NCI-H2196 treated with DMSO at 0.1 percent for 48 hours (cell line): ENCODE measurements at regions not wholly inside any gene's neighbourhood (a gene's known extent, or its start where the extent isn't known, plus 50 kb on each side); places are given as distances from the start of the nearest gene placed in this dataset.
"Not testable (repeated sequence)": the region's sequence is repeated elsewhere in the genome, so short reads cannot be mapped to it uniquely, and the experiment has no call there.

Source experiments
- DNase-seq: peaks from one replicate; lab custom pipeline; 2025; ENCODE audit not compliant: unreplicated experiment; lab: John Stamatoyannopoulos, UW

- not testable (repeated sequence) for DNase-seq
Measured at GRCh38 chr5:88615767-88616166, 267.2 kb downstream of the MEF2C start.

GRCh38 chr5:88613051-88613450 lies 269.9 kb downstream of the MEF2C start:
- no peak for DNase-seq

DNA sequence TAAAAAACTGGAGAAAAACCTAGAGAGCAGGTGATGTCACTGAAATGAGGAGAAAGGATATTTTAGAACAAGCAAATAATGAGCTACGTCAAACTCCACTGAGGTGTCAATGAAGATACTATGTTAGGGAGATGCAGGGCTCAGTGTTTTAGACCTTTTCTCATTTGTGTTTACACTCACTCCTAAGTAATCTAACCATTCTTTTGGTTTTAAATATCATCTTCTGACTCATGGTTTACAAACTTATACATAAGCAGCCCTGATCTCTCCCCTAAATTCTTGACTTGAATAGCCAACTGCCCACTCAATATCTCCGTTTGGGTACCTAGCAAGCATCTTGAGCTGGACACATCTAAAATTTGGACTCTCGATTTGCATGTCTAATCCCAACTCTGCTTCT lies 272.4 kb downstream of the MEF2C start:
- DNase-seq = no peak

DNA sequence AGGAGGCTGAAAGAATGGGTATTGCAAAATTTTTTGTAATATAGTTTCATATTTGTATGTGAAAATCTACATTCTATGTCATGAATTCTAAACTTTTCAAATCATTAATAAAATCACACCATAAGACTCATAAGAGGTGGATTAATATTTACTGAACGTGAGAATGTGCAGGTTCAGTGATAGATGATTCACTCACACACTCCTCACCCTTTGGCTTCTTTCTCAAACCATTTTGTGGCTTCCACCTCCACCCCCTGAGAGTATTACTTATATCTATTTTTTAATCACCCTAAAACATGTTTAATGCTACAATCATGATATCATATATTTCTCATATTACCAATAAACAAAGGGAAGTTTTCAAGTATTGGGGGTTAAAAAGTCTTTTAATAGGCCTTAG lies 275.5 kb downstream of the MEF2C start:
- no peak for DNase-seq

DNA sequence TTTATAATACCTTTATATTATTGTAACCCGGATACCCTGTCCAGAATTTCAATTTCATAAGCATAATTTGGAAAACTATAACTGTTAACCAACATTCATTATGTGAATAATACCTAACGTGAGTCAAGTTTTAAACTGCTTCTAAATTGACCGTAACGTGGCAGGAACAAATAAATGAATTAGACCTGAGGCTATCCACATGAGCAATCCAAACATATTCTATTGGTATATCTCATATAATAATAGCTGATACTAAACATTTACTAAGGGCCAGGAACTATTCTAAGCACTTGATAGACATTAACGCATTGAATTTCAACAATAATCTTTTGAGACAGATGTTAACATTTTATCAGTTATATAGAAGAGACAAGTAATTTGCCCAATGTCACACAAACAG lies 276.4 kb downstream of the MEF2C start:
- DNase-seq = no peak

DNA sequence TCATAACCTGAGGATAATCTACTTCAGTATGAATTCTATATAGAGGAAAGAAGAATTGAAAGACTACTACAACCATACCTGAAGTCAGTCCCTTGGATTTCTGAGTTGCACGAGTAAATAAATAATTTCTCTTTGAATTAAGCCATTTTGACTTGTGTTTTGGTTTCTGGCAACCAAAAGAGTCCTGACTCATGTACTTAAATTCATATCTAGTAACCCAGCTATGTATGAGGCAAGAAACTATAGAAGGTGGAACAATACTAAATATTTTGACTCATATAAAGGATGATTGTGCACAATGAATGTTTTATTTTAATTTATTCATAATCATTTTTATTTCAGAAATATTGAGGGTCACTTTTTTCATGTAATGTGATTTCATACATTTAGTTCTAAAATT lies 276.8 kb downstream of the MEF2C start:
- DNase-seq = no peak

DNA sequence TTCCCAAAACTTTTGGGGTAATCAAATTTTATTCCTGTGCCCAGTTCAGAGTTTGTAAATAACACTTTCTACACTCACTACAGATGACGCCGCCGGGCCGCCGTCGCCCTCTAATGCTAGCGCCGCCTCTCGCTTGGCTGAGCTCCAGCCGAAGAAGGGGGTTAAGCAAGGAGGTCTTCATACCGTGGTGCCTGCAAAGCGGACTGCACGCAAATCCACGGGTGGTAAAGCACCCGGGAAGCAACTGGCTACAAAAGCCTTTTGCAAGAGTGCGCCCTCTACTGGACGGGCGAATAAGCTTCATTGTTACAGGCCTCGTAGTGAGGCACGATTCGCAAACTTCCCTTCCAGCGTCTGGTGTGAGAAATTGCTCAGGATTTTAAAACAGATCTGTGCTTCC lies 280.4 kb downstream of the MEF2C start:
- no peak for DNase-seq

- DNase-seq = no peak
Measured at GRCh38 chr5:88594441-88594840, 288.5 kb downstream of the MEF2C start.

GRCh38 chr5:88588609-88589008 lies 294.4 kb downstream of the MEF2C start:
- no peak for DNase-seq

GRCh38 chr5:88583471-88583870 lies 299.5 kb downstream of the MEF2C start:
- no peak for DNase-seq

DNA sequence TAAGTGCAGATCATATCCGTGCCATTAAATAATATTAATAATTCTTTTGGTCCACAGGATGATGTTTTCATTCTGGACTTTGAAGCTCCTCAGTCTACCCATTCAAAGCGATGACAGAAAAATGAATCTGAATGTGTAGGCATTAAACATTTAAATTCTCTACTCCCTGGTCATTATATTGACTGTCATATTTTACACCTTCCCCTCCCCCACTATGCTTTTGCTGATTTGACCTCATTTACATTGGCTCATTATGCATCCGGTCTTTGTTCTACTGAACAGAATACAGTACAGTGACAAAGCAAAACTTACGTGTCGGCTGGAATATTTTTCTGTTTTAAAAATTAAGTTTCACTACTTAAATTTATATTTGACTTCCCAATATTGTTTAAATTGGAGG lies 289.7 kb upstream of the TMEM161B start:
- DNase-seq = no peak

GRCh38 chr5:88557881-88558280 lies 289.2 kb upstream of the TMEM161B start:
- no peak for DNase-seq

- no peak for DNase-seq
Measured at GRCh38 chr5:88557131-88557530, 288.5 kb upstream of the TMEM161B start.

DNA sequence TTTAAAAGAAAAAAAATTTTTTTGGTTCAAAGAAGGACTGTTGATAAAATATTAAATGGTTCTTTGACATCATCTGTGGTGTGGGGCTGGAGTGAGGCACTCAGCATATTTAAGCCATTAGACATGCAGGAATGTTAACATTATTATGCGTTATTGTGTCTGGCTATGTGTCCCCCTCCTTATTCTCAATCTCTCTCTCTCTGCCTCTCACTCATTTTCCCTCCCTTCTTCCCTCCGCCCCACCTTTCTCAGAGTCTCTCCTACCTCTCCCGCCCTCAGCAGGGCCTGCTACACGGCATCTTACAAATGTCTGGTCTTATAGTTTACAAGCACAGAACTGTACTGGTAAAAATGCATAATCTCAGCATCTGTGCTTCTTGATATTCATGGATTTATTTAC lies 287.8 kb upstream of the TMEM161B start:
- no peak for DNase-seq

DNA sequence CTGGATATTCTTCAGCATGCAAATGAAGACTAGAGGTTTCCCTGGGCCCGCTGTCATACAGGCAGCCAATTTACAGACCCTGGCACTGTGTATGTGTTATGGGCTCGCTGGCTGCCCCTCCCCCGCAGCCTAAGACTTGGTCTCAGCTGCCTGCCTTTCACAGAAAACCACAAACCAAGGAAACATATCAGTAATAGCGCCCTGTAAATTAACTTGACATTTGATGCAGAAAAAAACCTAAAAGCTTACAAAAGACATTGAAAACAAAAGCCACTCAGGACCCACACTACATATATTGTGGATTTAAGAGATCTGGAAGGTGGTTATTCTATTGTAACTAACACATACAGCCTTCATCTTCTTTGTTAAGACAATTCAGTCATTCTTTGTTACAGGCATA lies 287.0 kb upstream of the TMEM161B start:
- DNase-seq = no peak

GRCh38 chr5:88553986-88554385 lies 285.3 kb upstream of the TMEM161B start:
- DNase-seq = no peak

GRCh38 chr5:88553136-88553875 lies 284.7 kb upstream of the TMEM161B start:
- DNase-seq = no peak

GRCh38 chr5:88552426-88552825 lies 283.8 kb upstream of the TMEM161B start:
- no peak for DNase-seq

DNA sequence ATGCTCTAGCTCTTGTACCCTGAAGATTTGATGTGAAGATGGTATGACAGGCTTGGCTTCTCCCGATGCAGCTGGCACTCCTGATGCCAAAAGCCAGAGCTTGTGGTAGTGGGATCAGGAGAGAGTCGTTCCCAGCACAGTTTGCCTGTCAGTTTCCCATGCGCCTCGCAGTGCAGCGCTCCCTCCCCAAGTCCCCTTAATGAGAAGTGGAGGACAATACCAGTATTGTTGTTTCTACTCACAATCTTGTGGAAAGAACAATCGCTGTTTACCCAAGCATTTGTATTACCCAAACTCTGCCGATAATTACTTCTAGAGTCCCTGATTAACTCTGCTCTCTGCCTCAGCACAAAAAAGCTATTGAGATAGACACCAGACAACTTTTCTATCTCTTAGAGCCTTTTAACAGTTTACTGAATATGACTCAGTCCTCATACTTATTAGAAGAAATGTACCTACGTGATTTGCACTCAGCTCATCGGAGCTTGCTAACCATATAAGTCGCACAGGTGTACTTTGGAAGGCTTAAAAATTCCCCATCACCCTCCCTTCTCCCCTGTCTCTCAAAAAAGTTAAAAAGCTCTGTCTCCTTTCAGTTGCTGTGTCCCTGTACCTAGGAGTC lies 283.2 kb upstream of the TMEM161B start:
- DNase-seq = no peak

DNA sequence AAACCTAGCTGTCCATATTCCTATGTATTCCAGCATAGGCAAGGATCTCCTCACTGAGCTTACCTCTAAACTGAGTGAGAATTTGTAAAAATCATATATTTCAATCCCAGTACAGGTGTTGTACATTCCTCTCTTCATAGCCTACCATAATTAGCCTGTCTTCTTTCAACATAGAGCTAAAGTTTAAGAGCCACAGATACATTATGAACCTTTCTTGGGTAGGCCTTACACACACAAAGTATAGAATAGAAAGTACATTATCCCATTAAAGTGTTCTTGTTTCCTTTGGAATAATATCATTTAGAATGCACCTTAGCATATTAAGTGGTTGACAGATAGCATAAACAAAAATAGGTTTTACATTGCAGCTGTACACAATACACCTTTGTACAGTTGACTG lies 282.1 kb upstream of the TMEM161B start:
- DNase-seq = no peak

DNA sequence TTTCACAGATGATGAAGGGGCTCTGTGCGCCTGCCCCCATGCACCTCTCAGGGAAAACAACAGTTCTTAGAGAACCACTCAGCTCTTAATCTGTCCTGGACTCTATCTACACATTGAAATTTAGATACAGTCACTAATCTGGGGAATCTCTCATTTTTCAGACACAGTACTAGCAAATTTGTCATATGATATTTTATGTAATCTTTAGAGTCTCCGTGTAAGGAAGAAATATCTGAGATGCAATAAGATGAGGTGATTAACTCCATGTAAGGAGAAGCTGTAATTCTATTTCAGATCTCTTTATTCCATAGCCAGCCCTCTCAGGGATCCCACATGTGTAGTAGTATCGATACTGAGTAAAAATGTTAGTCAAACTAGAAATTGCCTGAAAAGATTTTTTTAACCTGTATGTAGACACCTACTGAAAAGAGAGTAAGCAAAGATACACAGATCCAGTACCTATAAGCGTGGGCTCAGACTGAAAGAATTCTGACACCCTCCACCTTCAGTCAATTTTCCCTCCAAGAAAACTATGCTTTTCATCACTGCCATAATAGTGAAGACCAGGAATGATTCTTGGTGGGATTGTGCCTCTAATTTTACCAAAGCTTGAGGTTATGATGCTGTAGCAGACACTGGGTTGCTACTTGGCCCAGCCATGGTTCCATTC lies 279.6 kb upstream of the TMEM161B start:
- no peak for DNase-seq

DNA sequence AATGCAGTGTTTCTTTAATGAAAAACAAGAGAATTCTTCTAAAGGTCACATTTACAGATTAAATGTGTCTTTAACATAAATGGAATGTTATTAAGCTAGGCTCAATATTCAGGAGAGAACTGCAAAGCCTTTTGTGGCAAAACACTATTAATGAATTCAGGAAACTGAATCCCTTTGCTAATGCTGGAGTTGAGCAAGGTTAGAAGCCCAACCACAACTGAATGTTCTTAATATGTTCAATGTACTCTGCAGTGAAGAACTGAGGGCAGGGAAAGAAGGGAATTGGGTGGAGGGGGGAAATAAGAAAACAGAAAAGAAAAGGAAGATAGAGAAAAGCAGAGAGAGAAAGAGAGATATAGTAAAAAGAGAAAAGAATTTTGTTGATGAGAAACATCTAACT lies 276.7 kb upstream of the TMEM161B start:
- no peak for DNase-seq
